HL-60 (cell line): ENCODE measurements at regions not wholly inside any gene's neighbourhood (a gene's known extent, or its start where the extent isn't known, plus 50 kb on each side); places are given as distances from the start of the nearest gene placed in this dataset.

Experiments
- DNase-seq, 2 experiments: peaks; one replicate each; pipeline ENCODE4 v3.0.0-alpha.2; 2010 to 2020; ENCODE audit warnings: low read depth in 1 of 2, low spot score in 1 of 2
- H3K27ac ChIP-seq: fragments of 250-450 bp; sonication (Bioruptor Pico); replicated peaks from 2 replicates; pipeline ENCODE4 v1.5.1; 2020; ENCODE audit warnings: mild to moderate bottlenecking, moderate library complexity
- H3K27me3 ChIP-seq: fragments of 250-450 bp; sonication (Bioruptor Pico); 2 replicates; pipeline ENCODE4 v1.5.1; 2021; ENCODE audit warnings: mild to moderate bottlenecking, moderate library complexity; ENCODE audit not compliant: insufficient read depth, poor library complexity, severe bottlenecking
- H3K4me3 ChIP-seq: replicated peaks from 2 replicates; pipeline ENCODE4 v1.5.1; 2011; ENCODE audit warnings: mild to moderate bottlenecking, control low read depth, low read length; ENCODE audit not compliant: insufficient read depth
- CTCF ChIP-seq: IDR thresholded peaks from one replicate; pipeline ENCODE4 v1.5.1; 2011; ENCODE audit warnings: low read length, control low read depth, inconsistent platforms; ENCODE audit not compliant: insufficient read depth
- GABPA ChIP-seq: IDR thresholded peaks from 2 replicates; pipeline ENCODE4 v1.6.1; 2012; ENCODE audit warnings: low read depth
- POLR2AphosphoS5 ChIP-seq: IDR thresholded peaks from 2 replicates; pipeline ENCODE4 v1.6.1; 2012; ENCODE audit warnings: low read depth
- REST ChIP-seq: IDR thresholded peaks from 2 replicates; pipeline ENCODE4 v1.6.1; 2012; ENCODE audit warnings: low read depth; ENCODE audit not compliant: insufficient replicate concordance
- SPI1 ChIP-seq: IDR thresholded peaks from 2 replicates; pipeline ENCODE4 v1.6.1; 2012; ENCODE audit warnings: low read depth, mild to moderate bottlenecking, borderline replicate concordance

GRCh38 chr1:229086686-229087085 lies 184.2 kb upstream of the RAB4A start:
- TF ChIP-seq REST, result no peak
- TF ChIP-seq POLR2AphosphoS5, result no peak
- no peak for TF ChIP-seq SPI1
- TF ChIP-seq GABPA, result no peak
- TF ChIP-seq CTCF, result no peak
- Histone ChIP-seq H3K27ac (no peak overlapping the region), H3K4me3 (no peak overlapping the region), H3K27me3 (no peaks in the 10 kb centered on the region)
- no peak for DNase-seq

GRCh38 chr1:229087339-229087738 lies 183.6 kb upstream of the RAB4A start:
- Histone ChIP-seq H3K4me3 (no peak overlapping the region), H3K27me3 (no peaks in the 10 kb centered on the region), H3K27ac (no peak overlapping the region)
- no peak for DNase-seq
- TF ChIP-seq POLR2AphosphoS5 (no peak), REST (no peak), SPI1 (no peak), CTCF (no peak), GABPA (no peak)

- no peaks in the 10 kb centered on the region for H3K27me3 ChIP-seq
- DNase-seq, result no peak
- no peak overlapping the region for H3K27ac ChIP-seq
- H3K4me3 ChIP-seq, result no peak overlapping the region
- TF ChIP-seq CTCF, result no peak
- TF ChIP-seq GABPA, result no peak
- TF ChIP-seq POLR2AphosphoS5, result no peak
- no peak for TF ChIP-seq SPI1
Measured at GRCh38 chr1:229087906-229088305, 183.0 kb upstream of the RAB4A start.

GRCh38 chr1:229088711-229089110 lies 182.2 kb upstream of the RAB4A start:
- TF ChIP-seq POLR2AphosphoS5 (no peak), GABPA (no peak), CTCF (no peak), REST (no peak), SPI1 (no peak)
- no peaks in the 10 kb centered on the region for H3K27me3 ChIP-seq
- no peak overlapping the region for H3K27ac ChIP-seq
- no peak for DNase-seq
- no peak overlapping the region for H3K4me3 ChIP-seq
